Activated CD8-positive, alpha-beta memory T cell treated with anti-CD3 and anti-CD28 coated beads for 48 hours (primary cell): ENCODE measurements at regions not wholly inside any gene's neighbourhood (a gene's known extent, or its start where the extent isn't known, plus 50 kb on each side); places are given as distances from the start of the nearest gene placed in this dataset.

Source experiments
- DNase-seq, 3 experiments: peaks; one replicate each; pipeline ENCODE4 v3.0.0-alpha.2; 2020; ENCODE audit warnings: low read depth in 2 of 3, low spot score in 2 of 3

DNA sequence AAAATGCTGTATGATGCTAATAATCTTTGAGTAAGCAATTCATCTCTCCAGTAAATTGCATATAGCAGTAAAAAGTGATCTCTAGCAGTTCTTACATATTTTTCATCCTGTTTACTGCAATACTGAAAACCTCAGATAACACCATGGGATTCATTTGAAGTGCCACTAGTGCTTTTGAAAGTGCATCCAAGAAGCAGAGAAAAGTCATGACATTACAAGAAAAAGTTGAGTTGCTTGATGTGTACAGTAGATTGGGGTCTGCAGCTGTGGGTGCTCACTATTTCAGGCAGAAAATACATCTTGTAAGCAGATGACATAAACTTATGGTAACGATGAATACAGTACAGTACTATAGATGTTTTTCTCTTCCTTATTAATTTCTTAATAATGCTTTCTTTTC lies 1984.9 kb upstream of the LRRTM1 start:
- DNase-seq, result no peak

DNA sequence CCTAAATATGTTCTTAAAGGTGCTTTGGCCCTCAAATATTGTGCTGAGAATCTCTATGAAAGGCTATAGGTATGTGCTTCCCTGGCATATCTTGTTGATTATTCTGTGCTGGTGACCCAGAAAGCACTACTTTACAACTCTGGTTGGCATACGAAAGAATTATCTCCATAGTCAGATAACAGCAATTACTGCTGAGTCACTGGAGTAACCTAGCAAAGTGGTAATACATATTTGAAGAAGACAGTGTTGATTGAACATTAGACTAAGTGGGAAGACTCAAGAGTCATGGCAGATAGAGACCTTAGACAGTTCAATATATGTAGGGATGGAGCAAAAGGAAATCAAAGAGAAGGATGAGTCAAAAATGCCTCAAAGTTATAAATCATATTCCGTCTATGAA lies 1978.5 kb upstream of the LRRTM1 start:
- DNase-seq, result no peak

DNA sequence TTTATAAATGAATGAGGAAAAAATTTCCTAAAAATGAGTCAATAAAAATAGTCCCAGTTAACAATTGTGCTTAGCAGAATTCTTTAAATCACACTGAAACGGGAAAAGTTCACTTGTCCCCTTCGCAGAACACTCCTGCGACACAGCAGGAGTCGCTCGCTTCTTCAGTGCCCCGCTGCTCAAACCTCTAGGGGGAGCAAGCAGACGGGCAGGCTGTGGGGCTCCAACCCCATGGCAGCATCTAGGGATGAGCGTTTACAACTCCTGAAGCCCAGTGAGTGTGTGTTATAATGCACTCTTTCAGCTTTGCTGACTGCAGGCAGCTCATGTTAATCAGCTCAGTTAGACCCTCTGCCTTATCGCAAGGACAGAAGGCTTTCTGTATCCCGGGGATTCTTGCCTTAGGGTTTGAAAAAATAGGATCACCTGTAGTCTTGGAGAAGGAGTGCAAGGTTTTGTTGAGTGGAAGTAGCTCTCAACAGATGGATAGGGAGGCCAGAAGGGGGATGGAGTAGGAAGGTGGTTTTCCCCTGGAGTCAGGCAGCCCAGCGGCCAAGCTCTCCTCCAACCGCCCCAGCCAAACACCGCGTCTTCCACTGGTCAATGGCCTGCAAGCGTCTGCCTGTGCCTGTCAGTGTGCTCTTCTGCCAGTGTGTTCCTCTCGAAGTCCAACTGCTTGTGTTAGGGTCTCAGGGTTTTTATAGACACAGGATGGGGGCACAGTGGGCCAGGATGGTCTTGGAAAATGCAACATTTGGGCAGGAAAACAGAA lies 1977.7 kb upstream of the LRRTM1 start:
- no peak for DNase-seq

DNA sequence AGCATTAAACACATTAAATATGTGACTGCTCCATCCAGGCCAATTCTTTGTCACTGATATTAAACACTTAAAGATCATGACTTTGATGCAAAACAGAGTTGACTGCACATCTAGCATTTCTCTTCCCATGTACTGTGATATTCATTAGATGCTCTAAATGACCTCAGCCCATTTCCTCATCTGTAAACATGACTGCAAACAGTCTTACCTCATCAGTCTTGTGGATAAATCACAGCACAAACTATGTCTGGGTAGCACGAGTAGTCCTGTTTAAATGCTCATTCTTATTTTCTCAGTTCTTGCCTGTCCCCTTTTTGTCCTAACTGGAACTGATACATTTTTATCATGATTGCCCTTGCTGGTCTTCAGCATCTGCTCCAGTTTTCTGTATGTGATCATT lies 1974.8 kb upstream of the LRRTM1 start:
- DNase-seq, result no peak

DNA sequence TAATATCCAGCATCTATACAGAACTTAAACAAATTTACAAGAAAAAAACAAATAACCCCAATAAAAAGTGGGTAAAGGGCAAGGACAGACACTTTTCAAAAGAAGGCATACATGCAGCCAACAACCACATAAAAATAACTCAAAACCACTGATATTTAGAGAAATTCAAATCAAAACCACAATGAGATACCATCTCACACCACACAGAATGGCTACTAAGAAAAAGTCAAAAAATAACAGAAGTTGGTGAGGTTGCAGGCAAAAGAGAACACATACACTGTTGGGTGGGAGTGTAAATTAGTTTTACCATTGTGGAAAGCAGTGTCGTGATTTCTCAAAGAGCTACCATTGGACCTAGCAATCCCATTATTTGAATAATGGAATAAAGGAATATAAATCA lies 1973.9 kb upstream of the LRRTM1 start:
- DNase-seq, result no peak

DNA sequence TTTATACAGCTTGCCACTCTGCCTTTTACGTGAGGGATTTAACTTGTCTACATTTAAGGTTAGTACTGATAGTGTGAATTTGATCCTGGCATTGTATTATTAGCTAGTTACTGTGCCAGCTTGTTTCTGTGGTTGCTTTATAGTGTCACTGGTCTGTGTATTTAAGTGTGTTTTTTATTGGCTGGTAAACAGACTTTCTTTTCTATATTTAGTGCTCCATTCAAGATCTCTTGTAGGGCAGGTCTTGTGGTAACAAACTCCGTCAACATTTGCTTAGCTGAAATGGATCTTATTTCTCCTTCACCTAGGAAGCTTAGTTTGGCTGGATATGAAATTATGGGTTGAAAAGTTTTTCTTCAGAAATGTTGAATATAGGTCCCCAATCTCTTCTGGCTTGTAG lies 1971.0 kb upstream of the LRRTM1 start:
- no peak for DNase-seq

DNA sequence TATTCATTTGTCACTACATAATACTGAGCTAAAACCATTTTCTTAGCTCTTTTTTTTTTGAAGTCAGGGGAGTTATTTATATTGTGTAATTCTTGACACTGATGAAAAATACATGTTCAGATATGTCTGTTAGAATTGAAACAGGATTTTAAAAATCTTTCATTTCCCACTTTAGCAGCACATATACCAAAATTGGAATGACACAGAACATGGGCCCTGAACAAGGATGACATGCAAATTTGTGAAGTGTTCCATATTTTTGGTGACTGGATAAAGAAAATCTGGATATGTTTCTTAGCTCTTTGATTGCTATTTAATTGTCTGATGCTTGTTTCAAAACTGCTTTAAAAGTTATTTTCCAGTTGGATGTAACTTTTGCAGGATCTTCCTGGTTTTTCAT lies 1963.9 kb upstream of the LRRTM1 start:
- no peak for DNase-seq

DNA sequence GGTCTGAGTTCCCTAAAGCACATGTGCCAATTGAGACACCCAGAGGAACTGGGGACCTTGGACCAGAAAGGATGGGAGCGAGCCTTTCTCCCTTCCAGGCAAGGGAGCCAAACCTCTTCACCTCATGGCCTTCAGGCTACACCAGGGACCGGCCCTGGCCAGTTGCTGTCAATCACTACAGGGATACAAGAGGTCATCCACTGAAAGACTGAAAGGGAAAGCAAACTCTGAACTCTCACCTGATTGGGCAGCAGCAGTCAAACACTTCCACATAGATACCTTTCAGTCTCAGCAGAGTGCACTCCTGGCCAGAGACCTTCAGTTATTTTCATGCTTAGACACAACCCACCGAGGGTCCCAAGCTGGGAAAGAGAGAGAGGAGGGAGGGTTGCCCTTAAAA lies 1956.0 kb upstream of the LRRTM1 start:
- DNase-seq, result no peak

DNA sequence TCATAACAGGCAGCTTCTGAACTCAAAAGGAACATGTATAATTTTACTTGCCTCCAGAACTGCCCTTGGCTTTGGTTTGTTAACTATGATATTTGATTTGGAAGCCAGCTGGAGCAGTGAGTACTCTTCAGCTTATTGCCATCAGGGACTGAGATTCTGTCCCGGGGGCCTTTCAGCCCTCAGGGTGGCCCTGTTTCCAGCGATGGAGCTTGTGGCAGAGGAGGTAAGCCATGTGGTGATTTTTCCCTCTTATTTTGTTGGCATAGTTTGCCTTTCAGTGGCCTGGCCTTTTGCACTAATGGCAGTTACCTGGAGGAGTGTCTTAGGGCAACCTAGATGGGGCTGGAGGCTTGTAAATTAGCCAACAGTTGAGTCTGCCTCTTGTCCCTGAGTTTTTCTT lies 1955.0 kb upstream of the LRRTM1 start:
- DNase-seq, result no peak

DNA sequence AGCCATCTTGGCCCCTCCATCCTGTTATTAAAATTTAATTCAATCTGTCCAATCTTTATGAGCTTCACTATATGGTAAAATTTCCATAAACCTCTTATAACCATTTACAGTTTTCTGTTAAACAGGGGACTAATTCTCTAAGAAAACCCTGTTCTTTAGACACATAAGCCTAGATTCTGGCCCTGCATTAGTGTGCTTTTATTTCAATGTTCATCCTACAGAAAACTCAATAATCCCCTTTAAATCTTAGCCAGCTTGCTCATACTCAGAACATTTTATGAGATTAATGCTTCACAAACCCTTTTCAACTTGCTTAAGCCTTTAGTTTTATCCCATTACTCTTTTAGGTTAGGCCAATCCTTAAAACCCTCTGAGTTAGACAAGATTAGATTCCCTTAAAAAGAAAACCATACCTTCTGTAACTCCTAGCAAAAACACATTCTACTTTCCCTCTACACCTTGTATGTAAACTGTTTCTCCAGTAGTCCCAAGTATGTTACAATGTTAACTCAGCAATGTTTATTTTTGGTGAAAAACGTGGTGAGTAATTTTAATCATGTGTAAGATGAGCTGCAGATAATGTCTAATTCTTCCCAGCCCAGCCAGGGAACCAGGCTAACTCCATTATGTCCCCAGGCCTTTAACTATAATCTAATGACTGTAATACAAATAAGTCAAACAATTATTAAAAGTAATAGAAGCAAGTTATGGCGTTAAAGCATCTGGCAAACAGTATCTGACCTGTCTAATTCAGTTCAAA lies 1953.4 kb upstream of the LRRTM1 start:
- no peak for DNase-seq

DNA sequence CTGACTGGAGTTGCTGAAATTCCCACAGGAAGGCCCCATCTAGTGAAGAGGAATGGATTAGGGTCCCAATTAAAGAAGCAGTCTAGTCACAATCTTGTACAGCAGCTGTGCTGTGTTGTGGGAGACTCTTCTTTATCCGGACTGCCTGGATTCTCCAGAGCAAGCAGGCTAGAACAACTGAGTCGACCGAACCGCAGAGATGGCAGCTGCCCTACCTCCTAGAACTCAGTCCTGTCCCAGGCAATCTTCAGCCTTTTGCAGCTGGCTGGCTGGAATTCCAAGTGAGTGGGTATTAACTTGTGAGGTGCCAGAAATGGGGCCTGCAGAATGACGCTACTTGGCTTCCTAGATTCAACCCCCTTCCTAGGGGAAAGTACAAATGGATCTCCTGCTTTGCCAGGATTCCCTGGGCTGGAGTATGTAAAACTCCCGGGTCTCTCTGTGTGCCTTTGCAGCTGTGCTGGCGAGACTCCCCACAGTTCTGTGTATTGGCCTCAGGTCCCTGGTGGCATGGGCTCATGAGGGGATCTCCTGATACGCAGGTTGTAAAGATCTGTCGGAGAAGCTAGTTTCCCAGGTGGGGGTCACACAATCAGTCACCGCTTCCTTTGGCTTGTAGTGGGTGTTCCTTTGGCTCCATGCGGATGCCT lies 1952.6 kb upstream of the LRRTM1 start:
- no peak for DNase-seq

DNA sequence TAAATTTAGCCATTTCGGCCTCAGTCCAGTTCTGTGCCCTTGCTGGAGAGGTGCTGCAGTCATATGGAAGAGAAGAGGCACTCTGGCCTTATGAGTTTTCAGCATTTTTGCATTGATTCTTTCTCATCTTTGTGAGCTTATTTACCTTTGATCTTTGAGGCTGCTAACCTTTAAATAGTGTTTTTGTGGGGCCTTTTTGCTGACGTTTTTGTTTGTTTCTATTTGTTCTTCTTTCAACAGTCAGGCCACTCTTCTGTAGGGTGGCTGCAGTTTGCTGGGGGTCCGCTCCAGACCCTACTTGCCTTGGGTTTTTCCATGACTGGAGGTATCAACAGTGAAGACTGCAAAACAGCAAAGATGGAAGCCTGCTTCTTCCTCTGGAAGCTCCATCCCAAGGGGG lies 1951.7 kb upstream of the LRRTM1 start:
- no peak for DNase-seq

DNA sequence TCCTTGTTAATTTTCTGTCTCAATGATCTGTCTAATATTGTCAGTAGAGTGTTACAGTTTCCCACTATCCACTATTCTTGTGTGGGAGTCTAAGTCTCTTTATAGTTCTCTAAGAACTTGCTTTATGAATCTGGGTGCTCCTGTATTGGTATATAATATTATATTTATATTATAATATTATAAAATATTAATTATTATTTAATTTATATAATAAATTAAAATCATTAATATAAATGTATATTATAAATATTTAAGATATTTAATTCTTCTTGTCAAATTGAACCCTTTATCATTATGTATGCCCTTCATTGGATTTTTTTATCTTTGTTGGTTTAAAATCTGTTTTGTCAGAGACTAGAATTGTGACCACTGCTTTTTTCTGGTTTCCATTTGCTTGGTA lies 1950.2 kb upstream of the LRRTM1 start:
- DNase-seq, result no peak

DNA sequence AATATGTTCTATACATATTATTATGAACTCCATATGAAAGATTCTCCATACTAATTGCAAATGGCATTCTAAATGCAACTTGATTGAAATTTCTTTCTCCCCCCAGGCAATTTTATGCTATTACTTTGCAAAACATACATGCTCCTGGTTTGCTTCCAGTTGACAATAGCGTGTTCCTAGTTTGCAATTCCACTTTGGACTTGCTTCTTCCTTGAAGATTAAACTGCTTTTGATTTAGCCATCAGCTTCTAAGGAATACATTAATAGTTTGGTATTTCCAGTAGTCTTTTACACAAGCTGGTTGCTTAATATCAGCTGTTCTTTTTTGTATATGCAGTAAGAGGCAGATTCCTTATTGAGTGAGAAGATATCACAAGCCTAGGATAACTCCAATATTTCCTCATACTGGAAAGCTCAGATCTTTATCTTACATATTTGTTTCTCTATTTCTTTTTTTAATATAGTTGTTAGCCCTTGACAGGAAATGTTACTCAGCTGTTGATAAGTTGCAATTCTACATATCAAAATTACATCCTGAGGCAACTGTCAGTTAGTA lies 1941.7 kb upstream of the LRRTM1 start:
- no peak for DNase-seq

DNA sequence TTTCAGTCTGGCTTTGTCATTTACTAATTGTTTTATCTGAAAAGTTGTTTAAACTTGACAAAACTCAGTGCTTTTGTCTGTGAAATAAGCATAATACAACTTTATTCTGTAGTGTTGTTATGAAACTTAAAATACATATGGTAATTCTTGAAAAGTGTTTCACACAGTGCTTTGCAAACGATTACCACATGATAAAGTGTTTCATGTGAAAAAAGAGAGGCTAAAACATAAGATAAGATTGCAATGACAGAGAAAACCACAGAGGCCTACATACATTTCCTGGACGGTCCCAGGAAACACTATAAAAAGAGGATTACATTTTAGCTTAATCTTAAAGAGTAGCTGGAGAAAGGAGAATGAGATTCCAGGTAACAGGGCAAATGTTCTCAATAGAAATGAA lies 1934.6 kb upstream of the LRRTM1 start:
- no peak for DNase-seq

DNA sequence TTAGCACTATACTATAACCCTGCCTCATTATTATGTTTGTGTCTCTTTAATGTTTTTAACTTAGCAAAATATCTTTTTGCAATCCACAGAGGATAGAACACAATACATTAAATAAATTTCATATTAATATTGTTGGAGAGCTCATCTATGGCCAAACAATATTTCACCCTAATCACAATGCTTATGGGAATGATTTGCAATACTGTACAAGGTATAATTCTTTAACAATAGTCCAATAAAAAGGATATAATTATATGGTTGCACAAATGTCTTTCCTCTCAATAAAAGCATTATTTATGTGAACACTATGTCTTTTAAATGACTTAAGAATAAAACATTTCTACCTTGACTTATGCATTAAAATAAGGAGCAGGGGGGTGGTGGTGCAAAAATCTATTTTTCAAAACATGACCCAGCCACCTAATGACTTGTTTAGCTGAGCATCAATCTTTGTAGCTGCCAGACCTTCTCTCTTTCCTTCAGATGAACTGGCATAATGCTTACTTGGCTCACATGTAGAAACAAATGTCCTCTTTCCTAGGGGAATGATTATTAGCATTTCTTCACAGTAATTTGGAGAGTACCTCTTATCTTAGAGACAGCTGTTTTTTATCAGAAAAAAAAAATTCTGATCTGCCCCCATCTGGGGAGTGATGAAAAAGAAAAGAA lies 1933.6 kb upstream of the LRRTM1 start:
- no peak for DNase-seq

DNA sequence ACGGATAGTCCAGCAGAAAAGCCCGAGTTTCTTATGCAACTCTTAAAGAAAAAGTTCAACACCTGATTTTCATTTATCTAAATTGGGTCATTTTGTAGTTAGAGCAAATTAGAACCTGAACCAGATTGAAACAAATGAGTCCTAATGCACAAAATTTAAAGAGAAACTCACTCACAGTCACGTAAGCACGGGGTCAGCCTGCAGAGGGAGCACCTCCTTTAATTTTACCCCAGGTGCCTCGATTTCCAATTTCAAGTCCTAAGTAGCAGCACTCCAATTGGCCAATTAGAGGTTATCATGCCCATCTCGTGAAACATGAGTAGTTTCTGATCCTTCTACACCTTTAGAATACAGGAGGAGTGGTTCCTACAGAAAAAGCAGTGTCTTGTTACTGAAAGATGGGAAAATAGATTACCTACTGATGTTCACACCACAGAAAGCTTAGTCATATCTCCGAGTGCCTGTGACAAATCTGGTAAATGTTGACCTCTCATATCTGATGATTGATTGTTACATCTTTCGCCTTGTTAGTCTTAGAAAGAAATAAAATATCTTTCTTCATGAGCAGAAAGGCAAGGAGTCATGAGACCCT lies 1929.8 kb upstream of the LRRTM1 start:
- no peak for DNase-seq

DNA sequence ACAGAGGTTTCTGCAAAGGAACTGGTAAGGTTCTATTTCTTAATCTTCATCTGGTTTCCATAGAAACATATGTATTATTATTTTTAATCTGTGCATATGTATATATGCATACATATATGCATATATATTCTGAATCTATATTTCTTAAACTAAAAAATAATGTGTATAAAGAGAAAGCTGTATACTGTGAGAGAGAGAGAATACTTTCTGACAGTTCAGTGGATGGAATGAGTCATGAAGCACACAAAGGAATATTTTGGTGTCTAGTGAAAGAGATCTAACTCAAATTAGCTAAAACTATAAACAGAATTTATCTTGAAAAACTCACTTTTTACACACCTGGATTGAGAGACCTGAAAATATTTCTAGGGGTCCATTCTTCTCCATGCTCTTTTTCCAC lies 1929.3 kb upstream of the LRRTM1 start:
- DNase-seq, result no peak

DNA sequence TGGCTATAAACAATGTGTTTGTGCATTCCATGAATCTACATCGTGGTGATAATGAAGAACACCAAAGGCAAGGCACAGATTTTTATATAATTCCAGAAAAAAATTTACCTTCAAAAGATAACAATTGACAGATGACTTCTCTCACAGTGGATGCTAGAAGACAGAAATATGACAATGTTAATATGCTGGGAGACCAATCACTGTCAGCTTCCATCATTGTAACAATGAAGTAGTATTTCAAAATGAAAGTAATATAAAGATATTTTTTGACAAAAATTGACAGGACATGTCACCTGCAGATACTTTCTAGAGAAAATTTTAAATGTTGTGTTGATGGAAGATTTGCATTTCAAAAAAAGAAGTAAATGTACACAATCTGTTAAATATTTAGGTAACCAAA lies 1925.9 kb upstream of the LRRTM1 start:
- no peak for DNase-seq

DNA sequence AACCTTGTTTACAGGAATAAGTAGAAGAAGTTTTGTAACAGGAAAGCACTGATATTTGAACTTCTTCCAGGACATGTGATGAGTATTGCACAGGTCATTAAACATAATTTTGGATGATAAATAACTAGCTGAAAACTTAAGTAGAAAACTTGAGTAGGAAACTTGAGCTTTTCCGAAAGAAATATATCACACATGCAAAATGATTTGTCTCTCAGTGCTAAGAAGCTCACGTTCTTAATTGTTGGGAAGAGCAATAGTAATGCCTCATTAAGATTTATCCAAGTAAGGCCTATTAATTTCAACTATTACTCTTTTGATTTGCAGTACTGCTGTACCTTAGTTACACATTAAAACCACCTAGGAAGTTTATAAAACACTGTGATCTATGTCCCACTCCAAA lies 1921.9 kb upstream of the LRRTM1 start:
- no peak for DNase-seq

DNA sequence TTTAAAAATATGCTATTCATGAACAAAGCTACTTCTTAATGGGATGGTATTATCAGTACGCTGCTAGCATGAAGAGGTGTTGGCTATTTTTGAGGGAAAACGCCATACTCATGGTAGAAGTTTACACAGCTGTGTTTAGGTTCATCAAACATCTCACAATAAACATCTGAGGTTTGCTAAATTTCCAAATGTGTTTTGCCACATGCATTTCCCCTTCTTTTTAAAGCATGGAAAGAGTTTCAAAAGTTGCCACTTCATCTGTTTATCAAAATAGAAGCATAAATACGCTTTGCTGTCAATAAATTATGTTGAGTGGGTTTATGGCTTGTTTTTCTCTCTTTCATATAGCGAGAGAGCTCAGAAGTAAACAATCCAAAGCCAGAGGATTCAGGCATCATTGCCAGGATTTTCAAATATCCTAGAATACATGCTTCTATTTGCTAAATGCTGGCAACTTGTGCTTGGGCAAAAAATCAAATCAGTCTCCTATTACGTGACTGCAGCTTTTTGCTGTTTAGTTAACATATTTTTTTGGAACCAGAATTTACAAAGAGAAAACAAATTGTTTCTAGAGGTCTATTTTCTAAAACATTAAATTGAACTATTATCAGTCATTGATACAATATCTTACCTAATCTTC lies 1919.9 kb upstream of the LRRTM1 start:
- no peak for DNase-seq
